NCI-H1105 treated with DMSO at 0.1 percent for 48 hours (cell line): ENCODE measurements at regions not wholly inside any gene's neighbourhood (a gene's known extent, or its start where the extent isn't known, plus 50 kb on each side); places are given as distances from the start of the nearest gene placed in this dataset.
"Not testable (repeated sequence)": the region's sequence is repeated elsewhere in the genome, so short reads cannot be mapped to it uniquely, and the experiment has no call there.

Experiments used
- DNase-seq: peaks from one replicate; lab custom pipeline; 2025; lab: John Stamatoyannopoulos, UW

DNA sequence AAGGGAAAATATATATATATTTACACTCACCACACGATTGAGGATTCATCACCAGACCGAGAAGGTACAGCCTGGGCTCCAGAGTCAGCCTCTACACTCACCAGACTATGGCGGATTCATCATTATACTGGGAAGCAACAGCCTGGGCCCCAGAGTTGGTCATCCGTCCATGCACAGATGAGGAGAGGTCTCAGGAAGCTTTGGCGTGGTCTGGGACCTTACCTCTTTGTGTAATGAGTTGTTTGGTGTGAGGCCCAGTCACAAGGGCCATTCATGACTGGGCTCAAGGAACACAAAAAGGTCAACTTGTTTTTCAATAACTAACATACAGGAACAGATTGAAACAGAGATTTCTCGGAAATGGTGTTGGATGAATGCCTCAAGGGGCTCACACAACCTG is 926.1 kb downstream of the FAM133A start:
- DNase-seq: no peak

DNA sequence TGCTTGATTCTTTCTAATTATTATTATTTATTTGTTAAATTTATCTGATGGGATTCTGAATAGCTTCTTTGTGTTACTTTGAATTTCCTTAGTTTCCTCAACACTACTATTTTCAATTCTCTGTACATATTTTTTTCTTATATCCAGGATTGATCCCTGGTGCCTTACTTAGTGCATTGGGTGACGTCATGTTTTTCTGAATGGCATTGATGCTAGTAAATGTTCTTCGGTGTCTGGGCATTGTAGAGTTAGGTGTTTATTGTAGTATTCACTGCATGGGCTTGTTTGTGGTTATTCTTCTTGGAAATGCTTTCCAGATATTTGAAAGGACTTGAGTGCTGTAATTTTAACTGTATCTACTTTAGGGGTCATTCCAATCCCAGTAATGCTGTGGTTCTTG is 938.1 kb downstream of the FAM133A start:
- no peak for DNase-seq

DNA sequence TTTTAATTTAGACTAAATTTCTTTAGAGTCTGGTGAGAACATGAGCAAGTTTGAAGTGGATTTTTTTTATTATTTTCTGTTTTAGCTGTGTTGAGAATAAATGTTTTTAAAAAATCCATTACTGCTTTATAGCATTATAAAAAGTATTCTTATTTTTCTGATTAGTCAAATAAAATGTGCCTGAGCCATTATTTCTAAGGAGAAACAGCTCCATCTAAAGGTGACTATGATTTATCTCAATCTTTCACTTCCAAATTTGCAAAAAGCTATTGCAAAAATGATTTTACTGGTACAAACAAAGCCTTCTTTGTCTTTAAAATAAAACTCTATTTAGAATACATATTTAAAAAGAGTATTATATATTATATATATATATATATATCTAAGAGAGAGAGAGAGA is 959.2 kb downstream of the FAM133A start:
- DNase-seq: no peak

- no peak for DNase-seq
These were observed 961.0 kb downstream of the FAM133A start for GRCh38 chrX:94635003-94635402.

- DNase-seq: no peak
These were observed 971.7 kb downstream of the FAM133A start for GRCh38 chrX:94645726-94646125.

DNA sequence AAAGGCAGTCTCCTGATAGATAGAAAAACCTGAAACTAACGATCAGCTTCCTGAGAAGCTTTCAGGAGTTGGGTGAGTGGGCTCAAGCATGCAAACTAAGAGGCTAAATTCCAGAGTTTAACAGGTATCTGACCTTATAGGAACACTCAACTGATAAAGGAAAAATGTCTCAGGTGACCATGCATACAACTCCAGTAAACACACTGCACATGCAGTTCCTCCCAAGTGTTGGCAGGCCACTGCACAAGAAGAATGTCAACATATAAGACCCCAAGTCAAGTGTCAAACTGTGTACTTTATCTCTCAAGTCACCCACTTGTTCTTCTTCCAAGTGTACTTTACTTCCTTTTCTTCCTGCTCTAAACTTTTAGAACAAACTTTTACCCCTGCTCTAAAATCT is 981.2 kb downstream of the FAM133A start:
- DNase-seq: no peak

DNA sequence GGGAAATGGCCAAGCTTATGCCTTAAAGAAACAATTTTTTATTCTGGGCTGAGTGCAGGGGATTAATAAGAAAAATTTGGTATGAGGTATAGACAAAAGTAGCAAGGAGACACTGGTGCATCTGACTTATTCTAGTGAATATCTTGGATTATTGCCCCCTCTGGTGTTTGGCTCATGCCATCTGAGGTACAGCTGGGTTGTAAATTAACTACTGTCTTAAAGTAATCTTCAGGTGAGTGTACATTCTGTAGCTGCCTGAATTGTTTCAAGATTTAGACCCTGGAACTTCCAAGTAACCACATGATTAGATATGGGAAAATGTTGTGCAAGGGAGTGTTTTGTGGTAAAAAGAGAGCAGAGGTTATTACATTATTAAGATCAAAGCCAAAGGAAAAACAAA is 988.7 kb downstream of the FAM133A start:
- peak; percentile 20 for DNase-seq

DNA sequence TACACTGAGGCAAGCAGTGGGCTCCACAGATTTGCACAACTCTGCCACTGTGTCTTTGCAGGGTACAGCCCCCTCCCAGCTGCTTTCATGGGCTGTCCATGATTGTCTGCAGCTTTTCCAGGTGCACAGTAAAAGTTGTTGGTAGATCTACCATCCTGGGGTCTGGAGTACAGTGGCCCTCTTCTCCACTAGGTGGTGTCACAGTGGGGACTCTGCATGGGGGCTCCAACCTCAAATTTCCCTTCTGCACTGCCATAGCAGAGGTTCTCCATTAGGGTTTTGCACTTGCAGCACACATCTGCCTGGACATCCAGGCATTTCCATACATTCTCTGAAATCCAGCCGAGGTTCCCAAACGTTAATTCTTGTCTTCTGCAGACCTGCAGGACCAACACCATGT is 1002.3 kb downstream of the FAM133A start:
- DNase-seq: no peak

GRCh38 chrX:94686071-94686470 is 1012.1 kb downstream of the FAM133A start:
- no peak for DNase-seq

- DNase-seq: no peak
These were observed 1021.9 kb downstream of the FAM133A start for GRCh38 chrX:94695910-94696309.

DNA sequence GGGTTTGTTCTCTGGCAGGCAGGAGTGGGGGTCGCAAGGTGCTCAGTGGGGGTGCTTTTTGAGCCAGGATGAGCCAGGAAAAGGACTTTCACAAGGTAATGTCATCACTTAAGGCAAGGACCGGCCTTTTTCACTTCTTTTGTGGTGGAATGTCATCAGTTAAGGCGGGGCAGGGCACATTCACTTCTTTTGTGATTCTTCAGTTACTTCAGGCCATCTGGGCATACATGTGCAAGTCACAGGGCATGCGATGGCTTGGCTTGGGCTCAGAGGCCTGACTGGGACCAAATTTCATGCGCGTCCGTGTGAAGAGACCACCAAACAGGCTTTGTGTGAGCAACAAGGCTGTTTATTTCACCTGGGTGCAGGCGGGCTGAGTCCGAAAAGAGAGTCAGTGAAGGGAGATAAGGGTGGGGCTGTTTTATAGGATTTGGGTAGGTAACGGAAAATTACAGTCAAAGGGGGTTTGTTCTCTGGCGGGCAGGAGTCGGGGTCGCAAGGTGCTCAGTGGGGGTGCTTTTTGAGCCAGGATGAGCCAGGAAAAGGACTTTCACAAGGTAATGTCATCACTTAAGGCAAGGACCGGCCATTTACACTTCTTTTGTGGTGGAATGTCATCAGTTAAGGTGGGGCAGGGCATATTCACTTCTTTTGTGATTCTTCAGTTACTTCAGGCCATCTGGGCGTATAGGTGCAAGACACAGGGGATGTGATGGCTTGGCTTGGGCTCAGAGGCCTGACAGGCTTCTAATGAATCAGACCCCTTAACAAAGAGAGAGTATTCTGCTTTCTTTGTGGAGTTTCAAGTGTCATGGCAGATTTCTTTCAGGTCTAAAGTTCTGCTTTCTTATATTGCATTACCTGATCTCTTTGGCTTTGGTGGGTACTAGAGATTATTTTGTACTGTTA is 1030.6 kb downstream of the FAM133A start:
- not testable (repeated sequence) for DNase-seq

DNA sequence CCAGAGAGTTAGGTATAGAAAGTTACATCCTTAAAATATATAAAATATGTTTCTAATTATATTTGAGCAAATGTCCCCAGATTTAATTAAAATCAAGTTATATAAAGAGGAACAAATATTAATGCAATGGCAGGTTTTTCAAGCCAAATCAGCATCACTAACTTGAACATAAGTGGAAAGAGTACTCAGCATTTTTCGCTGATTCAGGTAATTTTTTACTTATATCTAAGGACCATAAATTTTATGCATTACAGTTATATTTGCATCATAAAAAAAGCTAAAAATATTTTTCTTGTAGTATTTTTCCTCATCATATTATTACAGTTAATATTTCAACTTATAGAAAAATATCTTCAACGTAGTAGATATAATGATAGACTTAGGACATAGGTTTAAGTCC is 1047.4 kb downstream of the FAM133A start:
- no peak for DNase-seq

GRCh38 chrX:94722578-94722977 is 1048.6 kb downstream of the FAM133A start:
- peak; percentile 2 for DNase-seq

GRCh38 chrX:94742772-94743171 is 1068.8 kb downstream of the FAM133A start:
- DNase-seq: no peak

DNA sequence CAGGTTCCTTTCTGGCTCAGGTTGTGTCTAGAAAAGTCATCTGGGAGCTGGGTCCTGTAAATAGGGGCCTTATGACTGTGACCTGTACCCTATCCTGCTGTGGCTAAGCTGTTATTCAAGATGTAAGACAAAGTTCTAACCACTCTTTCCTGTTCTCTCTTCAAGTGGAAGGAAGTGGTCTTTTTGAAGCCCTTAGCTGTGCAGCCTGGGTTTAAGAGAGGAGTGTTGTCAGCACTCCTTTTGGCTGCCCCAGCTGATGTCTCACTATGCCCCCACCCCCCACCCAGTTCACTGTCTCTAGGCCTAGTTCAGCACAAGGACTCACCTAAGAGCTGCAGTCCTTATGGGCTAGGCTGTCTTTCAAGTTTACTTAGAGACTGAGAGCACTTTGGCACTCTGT is 1069.5 kb downstream of the FAM133A start:
- no peak for DNase-seq

DNA sequence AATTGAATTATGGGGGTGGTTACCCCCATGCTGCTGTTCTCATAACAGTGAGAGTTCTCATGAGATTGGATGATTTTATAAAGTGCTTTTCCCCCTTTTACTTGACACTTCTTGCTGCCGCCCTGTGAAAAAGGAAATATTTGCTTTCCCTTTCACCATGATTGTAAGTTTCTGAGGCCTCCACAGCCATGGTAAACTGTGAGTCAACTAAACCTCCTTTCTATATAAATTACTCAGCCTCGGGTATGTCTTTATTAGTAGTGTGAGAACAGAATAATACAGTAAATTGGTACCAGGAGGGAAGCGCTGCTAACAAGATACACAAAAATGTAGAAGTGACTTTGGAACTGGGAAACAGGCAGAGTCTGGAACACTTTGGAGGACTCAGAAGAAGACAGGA is 1070.8 kb downstream of the FAM133A start:
- no peak for DNase-seq

DNA sequence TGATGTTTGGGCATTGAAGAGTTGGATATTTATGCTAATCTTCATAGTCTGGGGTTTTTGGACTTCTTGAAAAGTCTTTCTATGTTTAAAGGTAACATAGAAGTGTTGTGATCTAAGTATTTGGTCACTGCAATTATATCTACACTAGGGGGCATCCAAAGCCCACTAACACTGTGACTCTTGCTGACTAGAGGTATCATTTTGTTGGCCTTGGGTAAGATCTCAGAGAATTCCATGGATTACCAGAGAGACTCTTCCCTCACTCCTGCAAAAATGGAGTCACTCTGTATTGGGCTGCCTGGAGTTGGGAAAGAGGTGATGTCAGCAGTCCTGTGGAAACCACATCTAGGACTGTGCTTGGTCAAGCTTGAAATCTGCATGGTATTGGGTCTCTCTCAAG is 1077.6 kb downstream of the FAM133A start:
- DNase-seq: peak; percentile 0

DNA sequence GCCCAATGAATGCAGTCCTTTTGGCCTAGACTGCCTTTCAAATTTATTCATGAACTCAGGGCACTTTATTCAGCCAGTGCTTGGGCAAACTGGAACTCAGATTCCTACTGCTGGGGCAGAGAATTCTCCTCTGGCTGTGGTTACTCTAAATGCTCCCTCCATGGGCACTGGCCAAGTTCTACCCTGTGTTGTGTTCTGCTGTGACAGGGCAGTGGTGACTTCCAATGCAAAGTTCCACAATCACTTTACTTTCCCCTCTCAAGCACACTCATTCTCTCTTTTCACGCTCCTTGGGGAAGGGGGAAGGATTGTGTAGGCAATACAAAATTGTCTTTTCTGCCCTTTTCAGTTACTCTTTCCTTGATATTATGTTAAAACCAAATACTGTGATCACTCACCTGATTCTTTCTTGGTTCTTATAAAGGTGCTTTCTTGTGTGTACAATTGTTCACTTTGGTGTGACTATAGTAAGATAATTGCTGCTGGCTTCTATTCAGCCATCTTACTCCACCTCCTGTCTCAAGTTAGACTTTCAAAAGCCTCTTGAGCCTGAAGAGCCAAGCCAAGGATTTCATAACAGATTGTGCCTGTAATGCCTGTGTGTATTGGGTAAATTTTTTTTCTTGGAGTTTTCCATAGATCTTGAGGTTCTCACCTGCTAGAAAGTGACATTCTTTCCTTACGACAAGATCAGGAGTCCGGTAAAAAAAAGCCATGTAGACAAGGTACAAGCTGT is 1078.6 kb downstream of the FAM133A start:
- DNase-seq: no peak

- DNase-seq: no peak
These were observed 1084.1 kb downstream of the FAM133A start for GRCh38 chrX:94758130-94758529.

GRCh38 chrX:94775640-94776039 is 1101.6 kb downstream of the FAM133A start:
- DNase-seq: no peak

DNA sequence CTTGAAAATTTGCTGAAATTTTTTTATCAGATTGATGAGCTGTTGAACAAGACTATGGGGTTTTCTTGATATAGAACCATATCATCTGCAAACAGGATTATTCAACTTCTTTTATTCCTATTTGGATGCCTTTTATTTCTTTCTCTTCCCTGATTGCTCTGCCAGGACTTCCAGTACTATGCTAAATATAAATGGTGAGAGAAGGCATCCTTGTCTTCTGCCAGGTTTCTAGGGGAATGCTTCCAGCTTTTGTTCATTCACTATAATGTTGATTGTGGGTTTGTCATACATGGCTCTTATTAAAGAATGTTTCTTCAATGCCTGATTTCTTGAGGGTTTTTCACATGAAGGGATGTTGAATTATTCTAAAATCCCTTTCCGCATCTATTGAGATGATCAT is 1139.5 kb downstream of the FAM133A start:
- DNase-seq: no peak

DNA sequence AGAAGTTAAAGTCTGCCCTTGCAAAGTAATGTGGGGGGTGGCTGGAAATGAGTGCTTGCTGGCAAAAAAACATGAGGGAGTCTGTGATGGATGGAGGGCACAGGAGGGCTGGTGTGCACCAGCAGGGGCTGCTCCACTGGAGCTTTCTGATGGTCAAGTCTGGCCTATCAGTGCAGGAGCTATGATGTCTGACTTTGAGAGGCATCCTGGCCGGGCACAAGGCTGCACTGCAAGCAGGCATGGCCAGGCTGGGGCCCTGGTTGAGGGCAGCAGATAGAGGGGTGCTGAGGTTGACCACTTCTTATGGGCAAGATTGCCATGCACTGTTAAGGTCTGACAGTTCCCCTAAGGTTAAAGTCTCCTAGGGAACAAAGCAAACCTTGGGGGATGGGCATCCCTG is 1140.2 kb downstream of the FAM133A start:
- DNase-seq: no peak

GRCh38 chrX:94830717-94831116 is 1156.7 kb downstream of the FAM133A start:
- no peak for DNase-seq
